GM12878 (cell line): ENCODE measurements at regions not wholly inside any gene's neighbourhood (a gene's known extent, or its start where the extent isn't known, plus 50 kb on each side); places are given as distances from the start of the nearest gene placed in this dataset.

Source experiments
- ATAC-seq: fragments of 200-7000 bp; cut with Tn5 transposase; 3 replicates; pipeline ENCODE4 v1.9.1; 2020; ENCODE audit warnings: mild to moderate bottlenecking, moderate library complexity
- BruUV-seq: library from RNA; stranded (reverse); fragments of 400-500 nt; replicated peaks from 2 replicates; lab custom pipeline; 2021; lab: Mats Ljungman, UMichigan
- CTCF ChIA-PET: fragments of 300-600 bp; sonication (Branson Sonifier 250); formaldehyde crosslinking; extraction: SDS; loops from one replicate; lab custom pipeline; 2021; ENCODE audit warnings: inconsistent platforms; lab: Yijun Ruan, JAX
- POLR2A ChIA-PET: fragments of 350-600 bp; formaldehyde crosslinking; extraction: SDS; loops from one replicate; lab custom pipeline; 2021; ENCODE audit warnings: inconsistent platforms; lab: Charles Lee
- RAD21 ChIA-PET: fragments of 300-600 bp; sonication (Branson Sonifier 250); formaldehyde crosslinking; loops from one replicate; lab custom pipeline; 2023; ENCODE audit warnings: antibody characterized with exemption; ENCODE audit not compliant: unreplicated experiment; lab: Charles Lee
- SMC1A ChIA-PET: fragments of 300-600 bp; sonication (Branson Sonifier 250); formaldehyde crosslinking; loops from one replicate; lab custom pipeline; 2023; ENCODE audit not compliant: unreplicated experiment, uncharacterized antibody; lab: Charles Lee
- DNase-seq: peaks from one replicate; pipeline ENCODE4 v3.0.0-alpha.2; 2011; ENCODE audit warnings: low read depth, low spot score
- FAIRE-seq: peaks from 3 replicates; lab custom pipeline; 2011; peaks lifted over from hg19 to GRCh38; lab: Jason Lieb, UNC
- H2AFZ ChIP-seq: 2 replicates; pipeline ENCODE4 v1.6.0; 2011; ENCODE audit warnings: low read depth, low read length, control low read depth; ENCODE audit not compliant: control insufficient read depth
- H3K27ac ChIP-seq: 2 replicates; pipeline ENCODE4 v1.5.1; 2011; ENCODE audit warnings: control low read depth; ENCODE audit not compliant: control insufficient read depth, insufficient read depth
- H3K27me3 ChIP-seq, 2 experiments: replicated peaks in 1 of 2; 2 replicates each; pipeline versions ENCODE4 v1.6.0 to v1.6.1; 2011; ENCODE audit warnings: low read length in 1 of 2; ENCODE audit not compliant: control insufficient read depth in 2 of 2, insufficient read depth in 2 of 2
- H3K36me3 ChIP-seq, 2 experiments: 2 replicates each; pipeline ENCODE4 v1.5.1; 2011; ENCODE audit warnings: low read length in 1 of 2; ENCODE audit not compliant: control insufficient read depth in 2 of 2, insufficient read depth in 2 of 2
- H3K4me1 ChIP-seq: 2 replicates; pipeline ENCODE4 v1.6.1; 2011; ENCODE audit warnings: mild to moderate bottlenecking, low read length, moderate library complexity, mixed read lengths; ENCODE audit not compliant: control insufficient read depth, insufficient read depth
- H3K4me2 ChIP-seq: 2 replicates; pipeline ENCODE4 v1.6.0; 2011; ENCODE audit warnings: control low read depth; ENCODE audit not compliant: control insufficient read depth, insufficient read depth
- H3K4me3 ChIP-seq: fragments of 200-600 bp; sonication (generic); 2 replicates; pipeline ENCODE4 v1.5.1; 2016
- H3K79me2 ChIP-seq: 2 replicates; pipeline ENCODE4 v1.6.0; 2011; ENCODE audit warnings: low read length; ENCODE audit not compliant: control insufficient read depth, insufficient read depth
- H3K9ac ChIP-seq: 2 replicates; pipeline ENCODE4 v1.8.0; 2011; ENCODE audit warnings: low read length, control low read depth, mixed read lengths; ENCODE audit not compliant: control insufficient read depth, insufficient read depth
- H3K9me3 ChIP-seq: replicated peaks from 3 replicates; pipeline ENCODE4 v1.5.1; 2011; ENCODE audit warnings: mild to moderate bottlenecking, low read length; ENCODE audit not compliant: control insufficient read depth, insufficient read depth
- H4K20me1 ChIP-seq: 2 replicates; pipeline ENCODE4 v1.6.0; 2011; ENCODE audit not compliant: control insufficient read depth, insufficient read depth
- BHLHE40 ChIP-seq, 2 experiments: fragments of 450-650 bp in 1 of 2; IDR thresholded peaks; 2 replicates each; pipeline ENCODE4 v1.6.1; 2011 to 2017; ENCODE audit warnings: low read depth in 2 of 2, borderline replicate concordance in 1 of 2, improper control_type of control experiment in 1 of 2, low read length in 1 of 2, mild to moderate bottlenecking in 1 of 2
- CBX5 ChIP-seq: sonication (generic); IDR thresholded peaks from 2 replicates; pipeline ENCODE4 v1.6.1; 2016; ENCODE audit warnings: low read depth, moderate library complexity, mild to moderate bottlenecking, inconsistent platforms
- ESRRA ChIP-seq: IDR thresholded peaks from 2 replicates; pipeline ENCODE4 v1.6.1; 2012; ENCODE audit warnings: mild to moderate bottlenecking, low read length, improper control_type of control experiment
- HDAC6 ChIP-seq: fragments of 200-600 bp; sonication (generic); IDR thresholded peaks from one replicate; pipeline ENCODE4 v1.8.0; 2017; ENCODE audit warnings: antibody characterized with exemption; ENCODE audit not compliant: unreplicated experiment
- JUND ChIP-seq: IDR thresholded peaks from 2 replicates; pipeline ENCODE4 v1.6.1; 2012; ENCODE audit warnings: low read depth, mild to moderate bottlenecking, low read length, improper control_type of control experiment, moderate library complexity
- KDM1A ChIP-seq: fragments of 200-600 bp; sonication (generic); IDR thresholded peaks from 2 replicates; pipeline ENCODE4 v1.6.1; 2016; ENCODE audit warnings: borderline replicate concordance
- KLF5 ChIP-seq: fragments of 450-650 bp; IDR thresholded peaks from 2 replicates; pipeline ENCODE4 v1.6.1; 2014; ENCODE audit warnings: mild to moderate bottlenecking; ENCODE audit not compliant: partially characterized antibody
- WRNIP1 ChIP-seq: IDR thresholded peaks from 2 replicates; pipeline ENCODE4 v1.6.1; 2011; ENCODE audit warnings: low read depth, low read length, improper control_type of control experiment, borderline replicate concordance
- WGBS: methylation state at CpG from one replicate; pipeline ENCODE4 v1.1.6; 2016; ENCODE audit warnings: low lambda C conversion rate; ENCODE audit not compliant: insufficient replicate concordance, insufficient coverage; ENCODE audit errors: missing lambda C conversion rate; 5-methylcytosine and 5-hydroxymethylcytosine counted together
- in situ Hi-C: fragments of 300-500 bp; cut with MboI; formaldehyde crosslinking; loops from 9 replicates; pipeline ENCODE4 v1.14.3; 2018; ENCODE audit warnings: mixed read lengths
- intact Hi-C: fragments of 100-400 bp; cut with micrococcal nuclease; formaldehyde crosslinking; loops from one replicate; pipeline ENCODE4 v1.14.2; 2022; ENCODE audit not compliant: unreplicated experiment
- TF ChIP-seq, protein P1 (sequence below): IDR thresholded peaks from 2 replicates; pipeline ENCODE4 v1.6.1; 2011; ENCODE audit warnings: low read depth, low read length, improper control_type of control experiment, borderline replicate concordance
- TF ChIP-seq, protein P2 (sequence below): IDR thresholded peaks from 2 replicates; pipeline ENCODE4 v1.6.1; 2011; ENCODE audit warnings: borderline replicate concordance, low read depth, mild to moderate bottlenecking, moderate library complexity, mixed read lengths, low read length; ENCODE audit not compliant: insufficient read depth; ENCODE audit errors: extremely low read length

GRCh38 chr9:107737610-107737986 lies 248.0 kb upstream of the KLF4 start:
- TF ChIP-seq, protein P1, sequence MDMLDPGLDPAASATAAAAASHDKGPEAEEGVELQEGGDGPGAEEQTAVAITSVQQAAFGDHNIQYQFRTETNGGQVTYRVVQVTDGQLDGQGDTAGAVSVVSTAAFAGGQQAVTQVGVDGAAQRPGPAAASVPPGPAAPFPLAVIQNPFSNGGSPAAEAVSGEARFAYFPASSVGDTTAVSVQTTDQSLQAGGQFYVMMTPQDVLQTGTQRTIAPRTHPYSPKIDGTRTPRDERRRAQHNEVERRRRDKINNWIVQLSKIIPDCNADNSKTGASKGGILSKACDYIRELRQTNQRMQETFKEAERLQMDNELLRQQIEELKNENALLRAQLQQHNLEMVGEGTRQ, result no peak
- TF ChIP-seq ESRRA (no peak), CBX5 (no peak), JUND (no peak), HDAC6 (no peak), KDM1A (no peak), WRNIP1 (no peak), BHLHE40 (IDR thresholded peaks at IDR 0.05; ENCODE audit: borderline replicate concordance in 1 of 2, low read depth in 2 of 2, low read length in 1 of 2) (no peak), KLF5 (no peak)
- TF ChIP-seq, protein P2, sequence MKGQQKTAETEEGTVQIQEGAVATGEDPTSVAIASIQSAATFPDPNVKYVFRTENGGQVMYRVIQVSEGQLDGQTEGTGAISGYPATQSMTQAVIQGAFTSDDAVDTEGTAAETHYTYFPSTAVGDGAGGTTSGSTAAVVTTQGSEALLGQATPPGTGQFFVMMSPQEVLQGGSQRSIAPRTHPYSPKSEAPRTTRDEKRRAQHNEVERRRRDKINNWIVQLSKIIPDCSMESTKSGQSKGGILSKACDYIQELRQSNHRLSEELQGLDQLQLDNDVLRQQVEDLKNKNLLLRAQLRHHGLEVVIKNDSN, result no peak
- Histone ChIP-seq H3K4me1 (no peaks in the 10 kb centered on the region), H3K9ac (no peak overlapping the region), H2AFZ (no peak overlapping the region), H3K4me2 (no peak overlapping the region), H3K4me3 (no peak overlapping the region), H3K27me3 (no peaks in the 10 kb centered on the region), H3K27ac (no peak overlapping the region), H4K20me1 (no peaks in the 10 kb centered on the region), H3K36me3 (no peaks in the 10 kb centered on the region), H3K79me2 (no peaks in the 10 kb centered on the region), H3K9me3 (no peaks in the 10 kb centered on the region)
- SMC1A ChIA-PET, result interaction anchor here (0.7 to 2.7 kb wide), 5 partner anchors 9 to 83 kb away, joined by 3 to 18 read pairs (median 4); no protein-coding TSS in a partner anchor
- FAIRE-seq (no peak), ATAC-seq (no peak; the same call in 2 of the 3 replicates), DNase-seq (no peak)
- BruUV-seq, result no TSS peak
- in situ Hi-C loops, result no loop called here
- WGBS, result 32% methylated on average over 5 of the region's 5 CpGs
- RAD21 ChIA-PET, result interaction anchor here (1.2 to 1.6 kb wide), 2 partner anchors 8 to 14 kb away, joined by 3 to 9 read pairs; no protein-coding TSS in a partner anchor
- POLR2A ChIA-PET, result interaction anchor here (0.6 to 1.5 kb wide), 2 partner anchors 15 to 143 kb away, joined by 3 to 4 read pairs; no protein-coding TSS in a partner anchor
- CTCF ChIA-PET, result interaction anchor here (0.9 to 1.8 kb wide), 3 partner anchors 14 to 396 kb away, joined by 3 to 4 read pairs (median 3); no protein-coding TSS in a partner anchor
- intact Hi-C loops, result no loop called here
